OCI-LY7 (cell line): ENCODE measurements at regions not wholly inside any gene's neighbourhood (a gene's known extent, or its start where the extent isn't known, plus 50 kb on each side); places are given as distances from the start of the nearest gene placed in this dataset.

ENCODE experiments used
- BruUV-seq: library from RNA; stranded (reverse); fragments of 400-500 nt; replicated peaks from 2 replicates; lab custom pipeline; 2021; lab: Mats Ljungman, UMichigan
- CTCF ChIA-PET: fragments of 300-600 bp; sonication (Branson Sonifier 250); formaldehyde crosslinking; loops from one replicate; lab custom pipeline; 2022; ENCODE audit warnings: antibody characterized with exemption; ENCODE audit not compliant: unreplicated experiment; lab: Charles Lee
- POLR2A ChIA-PET: fragments of 300-600 bp; sonication (Branson Sonifier 250); formaldehyde crosslinking; loops from one replicate; lab custom pipeline; 2022; ENCODE audit warnings: antibody characterized with exemption; lab: Charles Lee
- DNase-seq: peaks from one replicate; pipeline ENCODE4 v3.0.0-alpha.2; 2015; ENCODE audit warnings: low spot score
- H2AFZ ChIP-seq: fragments of 200-600 bp; sonication (generic), shearing (Covaris generic); 2 replicates; pipeline ENCODE4 v1.6.1; 2014; ENCODE audit warnings: mild to moderate bottlenecking, antibody characterized with exemption, low read length, moderate library complexity
- H3K27ac ChIP-seq: fragments of 200-600 bp; sonication (generic); 2 replicates; pipeline ENCODE4 v1.5.1; 2014; ENCODE audit warnings: mixed run types, low read depth, mild to moderate bottlenecking, moderate library complexity, low read length, inconsistent platforms; ENCODE audit not compliant: poor library complexity, severe bottlenecking
- H3K36me3 ChIP-seq: fragments of 200-600 bp; sonication (generic); 2 replicates; pipeline ENCODE4 v1.6.1; 2014; ENCODE audit warnings: mild to moderate bottlenecking, antibody characterized with exemption, low read length, moderate library complexity, mixed read lengths; ENCODE audit not compliant: insufficient read depth
- H3K4me1 ChIP-seq: fragments of 200-600 bp; sonication (generic); 2 replicates; pipeline ENCODE4 v1.5.1; 2014; ENCODE audit warnings: mild to moderate bottlenecking, low read length; ENCODE audit not compliant: insufficient read depth, poor library complexity, severe bottlenecking
- H3K4me2 ChIP-seq: fragments of 200-600 bp; sonication (generic); 2 replicates; pipeline ENCODE4 v1.6.1; 2014; ENCODE audit warnings: mild to moderate bottlenecking, low read length
- H3K4me3 ChIP-seq: fragments of 200-600 bp; sonication (generic); 2 replicates; pipeline ENCODE4 v1.5.1; 2014; ENCODE audit warnings: mild to moderate bottlenecking, low read depth, low read length; ENCODE audit not compliant: poor library complexity, severe bottlenecking
- H3K79me2 ChIP-seq: fragments of 200-600 bp; sonication (generic); 2 replicates; pipeline ENCODE4 v1.6.1; 2016; ENCODE audit warnings: low read depth, mild to moderate bottlenecking, low read length, moderate library complexity, mixed read lengths; ENCODE audit not compliant: insufficient read depth
- H3K9me2 ChIP-seq: fragments of 200-600 bp; sonication (generic); 2 replicates; pipeline ENCODE4 v1.6.1; 2016; ENCODE audit warnings: mild to moderate bottlenecking, low read length, mixed read lengths; ENCODE audit not compliant: insufficient read depth
- H3K9me3 ChIP-seq: fragments of 200-600 bp; sonication (generic); 2 replicates; pipeline ENCODE4 v1.6.1; 2014; ENCODE audit warnings: mild to moderate bottlenecking, mixed run types, low read length, mixed read lengths
- H4K20me1 ChIP-seq: fragments of 200-600 bp; sonication (generic); 2 replicates; pipeline ENCODE4 v1.6.1; 2014; ENCODE audit warnings: mild to moderate bottlenecking, antibody characterized with exemption, low read length, moderate library complexity, mixed read lengths; ENCODE audit not compliant: insufficient read depth
- EZH2phosphoT487 ChIP-seq: fragments of 200-600 bp; sonication (generic); IDR thresholded peaks from 2 replicates; pipeline ENCODE4 v1.6.1; 2018; ENCODE audit warnings: low read depth, borderline replicate concordance, mild to moderate bottlenecking, mixed run types, antibody characterized with exemption, low read length, moderate library complexity, mixed read lengths
- intact Hi-C: fragments of 100-400 bp; cut with micrococcal nuclease; formaldehyde crosslinking; loops from one replicate; pipeline ENCODE4 v1.10.0; 2022; ENCODE audit not compliant: unreplicated experiment
- TF ChIP-seq, protein P1 (sequence below): fragments of 200-600 bp; sonication (generic); conservative IDR thresholded peaks from 2 replicates; pipeline ENCODE4 v1.5.1; 2014; ENCODE audit warnings: mild to moderate bottlenecking, antibody characterized with exemption, low read length, moderate library complexity, mixed read lengths

DNA sequence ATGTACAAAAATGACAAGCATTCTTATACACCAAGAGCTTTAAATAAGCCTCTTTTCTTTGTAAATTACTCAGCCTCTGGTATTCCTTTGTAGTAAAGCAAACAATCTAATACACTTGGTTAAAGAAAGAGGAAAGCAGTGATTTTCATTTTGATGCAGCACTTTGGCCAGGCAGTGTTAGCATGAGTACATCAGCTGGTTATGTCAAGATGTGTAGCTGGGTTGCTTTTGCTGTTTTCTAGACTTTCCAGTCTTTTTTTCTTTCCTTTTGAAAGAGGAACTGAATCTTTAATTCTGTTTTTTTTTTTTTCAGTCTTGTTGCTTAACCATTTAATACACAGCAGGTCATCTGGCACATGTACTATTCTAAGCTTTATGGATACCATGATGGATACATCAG is 167.1 kb upstream of the AADAT start:
- Histone ChIP-seq H3K9me3 (no peaks in the 10 kb centered on the region), H4K20me1 (no peaks in the 10 kb centered on the region), H3K27ac (no peak overlapping the region), H3K4me3 (no peak overlapping the region), H3K36me3 (no peaks in the 10 kb centered on the region), H3K4me2 (no peak overlapping the region), H3K9me2 (no peaks in the 10 kb centered on the region), H3K79me2 (no peaks in the 10 kb centered on the region), H2AFZ (no peak overlapping the region), H3K4me1 (no peaks in the 10 kb centered on the region)
- intact Hi-C loops: no loop called here
- no TSS peak for BruUV-seq
- ChIA-PET CTCF (interaction anchor here (0.8 kb wide), 1 partner anchor 113 kb away, joined by 3 read pairs; no protein-coding TSS in a partner anchor), POLR2A (interaction anchor here (0.5 to 1.3 kb wide), 3 partner anchors 18 to 211 kb away, joined by 4 to 8 read pairs (median 4); no protein-coding TSS in a partner anchor)
- DNase-seq: no peak
- TF ChIP-seq, protein P1, sequence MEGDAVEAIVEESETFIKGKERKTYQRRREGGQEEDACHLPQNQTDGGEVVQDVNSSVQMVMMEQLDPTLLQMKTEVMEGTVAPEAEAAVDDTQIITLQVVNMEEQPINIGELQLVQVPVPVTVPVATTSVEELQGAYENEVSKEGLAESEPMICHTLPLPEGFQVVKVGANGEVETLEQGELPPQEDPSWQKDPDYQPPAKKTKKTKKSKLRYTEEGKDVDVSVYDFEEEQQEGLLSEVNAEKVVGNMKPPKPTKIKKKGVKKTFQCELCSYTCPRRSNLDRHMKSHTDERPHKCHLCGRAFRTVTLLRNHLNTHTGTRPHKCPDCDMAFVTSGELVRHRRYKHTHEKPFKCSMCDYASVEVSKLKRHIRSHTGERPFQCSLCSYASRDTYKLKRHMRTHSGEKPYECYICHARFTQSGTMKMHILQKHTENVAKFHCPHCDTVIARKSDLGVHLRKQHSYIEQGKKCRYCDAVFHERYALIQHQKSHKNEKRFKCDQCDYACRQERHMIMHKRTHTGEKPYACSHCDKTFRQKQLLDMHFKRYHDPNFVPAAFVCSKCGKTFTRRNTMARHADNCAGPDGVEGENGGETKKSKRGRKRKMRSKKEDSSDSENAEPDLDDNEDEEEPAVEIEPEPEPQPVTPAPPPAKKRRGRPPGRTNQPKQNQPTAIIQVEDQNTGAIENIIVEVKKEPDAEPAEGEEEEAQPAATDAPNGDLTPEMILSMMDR: no peak
- TF ChIP-seq EZH2phosphoT487: no peak

DNA sequence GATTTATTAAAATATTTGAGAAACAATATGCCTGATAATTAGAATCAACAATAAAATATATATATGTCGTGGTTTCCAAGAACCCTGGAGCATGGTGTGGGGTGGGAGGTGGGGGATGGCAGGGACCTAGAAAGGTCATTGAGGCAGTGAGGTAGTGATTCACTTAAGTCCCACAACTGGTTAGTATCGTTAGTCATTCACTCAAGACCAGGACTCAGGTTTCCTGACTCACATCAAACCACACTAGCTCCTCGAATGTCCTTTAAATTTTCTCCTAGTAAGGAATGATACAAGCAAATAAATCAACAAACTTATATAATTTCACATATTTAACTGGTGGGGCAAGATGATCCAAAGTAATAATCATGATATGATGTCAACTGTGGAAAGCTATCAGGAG is 158.8 kb upstream of the AADAT start:
- Histone ChIP-seq H4K20me1 (no peaks in the 10 kb centered on the region), H3K4me2 (no peak overlapping the region), H3K27ac (no peak overlapping the region), H3K9me3 (no peaks in the 10 kb centered on the region), H3K79me2 (no peaks in the 10 kb centered on the region), H3K9me2 (no peaks in the 10 kb centered on the region), H3K36me3 (no peaks in the 10 kb centered on the region), H3K4me3 (no peak overlapping the region), H2AFZ (no peak overlapping the region), H3K4me1 (no peaks in the 10 kb centered on the region)
- DNase-seq: no peak
- no TSS peak for BruUV-seq
- ChIA-PET POLR2A (interaction anchor here (0.6 to 1.3 kb wide), 3 partner anchors 18 to 1702 kb away, joined by 3 to 5 read pairs (median 3); no protein-coding TSS in a partner anchor), CTCF (interaction anchor here (1.3 kb wide), 1 partner anchor 11 kb away, joined by 3 read pairs; no protein-coding TSS in a partner anchor)
- intact Hi-C loops: no loop called here
- no peak for TF ChIP-seq EZH2phosphoT487
- TF ChIP-seq, protein P1: no peak

GRCh38 chr4:170248029-170248428 is 158.3 kb upstream of the AADAT start:
- H3K4me2 ChIP-seq: no peak overlapping the region
- no TSS peak for BruUV-seq
- no peaks in the 10 kb centered on the region for H3K36me3 ChIP-seq
- H3K79me2 ChIP-seq: no peaks in the 10 kb centered on the region
- POLR2A ChIA-PET: interaction anchor here (0.6 to 1.3 kb wide), 3 partner anchors 18 to 1702 kb away, joined by 3 to 5 read pairs (median 3); no protein-coding TSS in a partner anchor
- no peak for DNase-seq
- no peaks in the 10 kb centered on the region for H3K9me3 ChIP-seq
- H3K4me1 ChIP-seq: no peaks in the 10 kb centered on the region
- intact Hi-C loops: no loop called here
- no peak for TF ChIP-seq EZH2phosphoT487
- TF ChIP-seq, protein P1: no peak
- no peaks in the 10 kb centered on the region for H3K9me2 ChIP-seq
- no peak overlapping the region for H3K27ac ChIP-seq
- H4K20me1 ChIP-seq: no peaks in the 10 kb centered on the region
- CTCF ChIA-PET: interaction anchor here (1.3 kb wide), 1 partner anchor 12 kb away, joined by 3 read pairs; no protein-coding TSS in a partner anchor
- no peak overlapping the region for H3K4me3 ChIP-seq
- H2AFZ ChIP-seq: no peak overlapping the region
